PC-3 (cell line): ENCODE measurements at regions not wholly inside any gene's neighbourhood (a gene's known extent, or its start where the extent isn't known, plus 50 kb on each side); places are given as distances from the start of the nearest gene placed in this dataset.

Experiments used
- CTCF ChIP-seq: fragments of 300-600 bp; sonication (generic); conservative IDR thresholded peaks from 2 replicates; pipeline ENCODE4 v1.5.1; 2017; ENCODE audit warnings: antibody characterized with exemption, low read depth, mild to moderate bottlenecking, low read length
- EZH2phosphoT487 ChIP-seq: fragments of 300-600 bp; sonication (generic); IDR thresholded peaks from 2 replicates; pipeline ENCODE4 v1.6.1; 2018; ENCODE audit warnings: mild to moderate bottlenecking, antibody characterized with exemption, low read length, borderline replicate concordance

- TF ChIP-seq CTCF = no peak
- no peak for TF ChIP-seq EZH2phosphoT487
Observed at GRCh38 chr9:107426126-107426525, 63.4 kb downstream of the KLF4 start.
